ENCODE measurements at regions not wholly inside any gene's neighbourhood (a gene's known extent, or its start where the extent isn't known, plus 50 kb on each side); places are given as distances from the start of the nearest gene placed in this dataset.

DNA sequence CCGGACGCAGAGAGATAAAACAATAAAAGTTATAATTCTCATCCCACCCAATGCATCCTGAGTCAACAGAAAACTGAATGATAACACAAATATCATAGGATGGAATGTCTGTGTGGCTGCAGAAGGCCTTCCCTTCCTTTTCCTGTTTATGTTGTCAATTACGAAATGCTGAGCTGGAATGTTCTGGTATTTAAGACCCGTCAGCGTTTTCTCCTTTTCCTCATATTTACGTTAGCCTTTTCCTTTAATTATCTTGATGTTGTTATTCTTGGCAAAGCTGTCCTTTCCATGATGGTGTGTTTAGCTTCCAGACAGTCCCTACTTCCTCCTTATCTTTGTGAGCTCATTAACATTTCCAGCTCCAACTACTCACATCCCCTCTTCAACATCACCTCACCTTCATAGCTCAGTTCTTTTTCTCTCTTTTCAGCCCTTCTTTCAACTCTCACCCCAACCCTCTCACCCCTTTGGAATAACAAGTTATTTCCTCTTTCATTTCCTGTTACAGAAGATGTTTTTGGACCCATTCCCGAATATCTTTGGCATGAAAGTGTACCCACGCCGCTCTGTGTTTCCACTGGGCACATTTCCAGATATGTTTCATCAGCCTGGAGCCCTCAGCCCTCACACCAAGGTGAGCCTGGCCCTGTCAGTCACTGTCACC is 221.6 kb downstream of the NR2F1-AS1 start:
- in situ Hi-C loops (cut with MboI; ENCODE audit: low sequenced_read_pairs in 4 of 4), result no loop called here
- TF ChIP-seq, protein P1, sequence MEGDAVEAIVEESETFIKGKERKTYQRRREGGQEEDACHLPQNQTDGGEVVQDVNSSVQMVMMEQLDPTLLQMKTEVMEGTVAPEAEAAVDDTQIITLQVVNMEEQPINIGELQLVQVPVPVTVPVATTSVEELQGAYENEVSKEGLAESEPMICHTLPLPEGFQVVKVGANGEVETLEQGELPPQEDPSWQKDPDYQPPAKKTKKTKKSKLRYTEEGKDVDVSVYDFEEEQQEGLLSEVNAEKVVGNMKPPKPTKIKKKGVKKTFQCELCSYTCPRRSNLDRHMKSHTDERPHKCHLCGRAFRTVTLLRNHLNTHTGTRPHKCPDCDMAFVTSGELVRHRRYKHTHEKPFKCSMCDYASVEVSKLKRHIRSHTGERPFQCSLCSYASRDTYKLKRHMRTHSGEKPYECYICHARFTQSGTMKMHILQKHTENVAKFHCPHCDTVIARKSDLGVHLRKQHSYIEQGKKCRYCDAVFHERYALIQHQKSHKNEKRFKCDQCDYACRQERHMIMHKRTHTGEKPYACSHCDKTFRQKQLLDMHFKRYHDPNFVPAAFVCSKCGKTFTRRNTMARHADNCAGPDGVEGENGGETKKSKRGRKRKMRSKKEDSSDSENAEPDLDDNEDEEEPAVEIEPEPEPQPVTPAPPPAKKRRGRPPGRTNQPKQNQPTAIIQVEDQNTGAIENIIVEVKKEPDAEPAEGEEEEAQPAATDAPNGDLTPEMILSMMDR (IDR thresholded peaks at IDR 0.05 in 4 of 5, conservative IDR thresholded peaks at IDR 0.05 in 1 of 5), result no peak
- no peak for TF ChIP-seq POLR2A (IDR thresholded peaks at IDR 0.05)
- DNase-seq (no peak), ATAC-seq (no peak)
- H3K4me3 ChIP-seq, result no peak overlapping the region
- H3K27ac ChIP-seq, result no peak overlapping the region
- no peaks in the 10 kb centered on the region for H3K4me1 ChIP-seq
- H3K9me3 ChIP-seq, result no peaks in the 10 kb centered on the region
- H3K36me3 ChIP-seq, result no peaks in the 10 kb centered on the region
- no peaks in the 10 kb centered on the region for H3K27me3 ChIP-seq
- intact Hi-C loops (cut with DNase I; ENCODE audit: low total_unique reads), result no loop called here

DNA sequence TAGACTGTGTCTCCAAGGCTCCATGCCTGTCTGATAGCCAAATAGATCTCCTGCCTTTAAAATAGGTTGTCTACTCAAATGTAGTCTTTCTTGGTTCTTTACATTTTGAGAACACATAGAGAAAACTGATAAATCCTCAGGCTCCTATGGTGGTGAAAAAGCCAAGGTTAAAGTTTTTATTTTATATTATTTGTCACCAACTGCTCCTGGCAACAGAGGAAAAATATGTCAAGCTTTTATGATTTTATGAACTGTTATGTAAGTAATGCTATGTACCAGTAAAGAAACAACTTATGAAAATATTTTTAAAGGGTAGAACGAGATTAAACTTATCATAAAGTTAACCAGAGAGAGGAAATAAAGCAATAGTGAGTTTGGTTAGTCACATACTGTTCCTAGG is 222.8 kb downstream of the NR2F1-AS1 start:
- H3K4me3 ChIP-seq, result no peak overlapping the region
- intact Hi-C loops (cut with DNase I; ENCODE audit: low total_unique reads), result no loop called here
- H3K36me3 ChIP-seq, result no peaks in the 10 kb centered on the region
- TF ChIP-seq POLR2A (IDR thresholded peaks at IDR 0.05), result no peak
- TF ChIP-seq, protein P1 (IDR thresholded peaks at IDR 0.05 in 4 of 5, conservative IDR thresholded peaks at IDR 0.05 in 1 of 5), result no peak
- ATAC-seq (no peak), DNase-seq (no peak)
- H3K4me1 ChIP-seq, result no peaks in the 10 kb centered on the region
- H3K9me3 ChIP-seq, result no peaks in the 10 kb centered on the region
- no peaks in the 10 kb centered on the region for H3K27me3 ChIP-seq
- in situ Hi-C loops (cut with MboI; ENCODE audit: low sequenced_read_pairs in 4 of 4), result no loop called here
- no peak overlapping the region for H3K27ac ChIP-seq

DNA sequence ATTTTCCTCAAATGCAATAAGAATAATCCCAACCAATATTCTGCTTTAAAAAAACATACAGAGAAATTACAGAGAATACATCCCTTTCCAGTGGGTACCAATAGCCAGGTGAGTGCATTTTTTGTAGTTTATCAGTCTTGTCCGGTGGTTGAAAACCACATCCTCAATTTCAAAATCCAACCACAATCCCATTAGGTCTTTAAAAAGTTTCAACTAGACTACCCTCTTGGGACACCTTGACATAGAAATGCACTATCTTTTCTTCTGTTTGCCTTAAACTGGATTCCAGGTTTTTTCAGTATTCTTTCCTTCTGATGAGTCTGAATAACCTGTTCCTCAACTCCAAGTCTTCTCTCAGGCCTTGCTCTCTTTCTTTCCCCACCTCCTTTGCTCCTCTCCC is 223.3 kb downstream of the NR2F1-AS1 start:
- Histone ChIP-seq H3K4me1 (no peaks in the 10 kb centered on the region), H3K27me3 (no peaks in the 10 kb centered on the region), H3K27ac (no peak overlapping the region), H3K36me3 (no peaks in the 10 kb centered on the region), H3K4me3 (no peak overlapping the region), H3K9me3 (no peaks in the 10 kb centered on the region)
- TF ChIP-seq, protein P1 (IDR thresholded peaks at IDR 0.05 in 4 of 5, conservative IDR thresholded peaks at IDR 0.05 in 1 of 5), result no peak
- no peak for TF ChIP-seq POLR2A (IDR thresholded peaks at IDR 0.05)
- DNase-seq (no peak), ATAC-seq (no peak)
- intact Hi-C loops (cut with DNase I; ENCODE audit: low total_unique reads), result no loop called here
- in situ Hi-C loops (cut with MboI; ENCODE audit: low sequenced_read_pairs in 4 of 4), result no loop called here

DNA sequence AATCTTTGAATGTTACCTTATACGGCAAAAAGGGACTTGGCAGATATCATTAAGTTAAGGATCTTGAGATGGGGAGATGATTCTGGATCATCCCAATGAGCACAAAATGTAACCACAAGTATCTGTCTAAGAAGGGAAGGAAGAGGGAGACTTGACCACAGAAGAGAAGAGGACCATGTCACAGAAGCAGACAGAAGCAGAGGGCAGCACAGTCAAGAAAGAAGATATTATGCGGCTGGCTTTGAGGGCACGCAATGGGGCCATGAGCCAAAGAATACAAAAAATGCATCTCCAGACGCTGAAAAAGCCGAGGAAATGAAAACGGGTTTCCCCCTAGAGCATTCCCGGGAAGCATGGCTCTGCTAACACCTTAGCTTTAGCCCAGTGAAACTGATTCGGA is 225.3 kb downstream of the NR2F1-AS1 start:
- in situ Hi-C loops (cut with MboI; ENCODE audit: low sequenced_read_pairs in 4 of 4), result no loop called here
- DNase-seq, result no peak

More for the DNA sequence above, 225.3 kb downstream of the NR2F1-AS1 start:
- H3K4me1 ChIP-seq, result no peaks in the 10 kb centered on the region
- TF ChIP-seq, protein P1 (IDR thresholded peaks at IDR 0.05 in 4 of 5, conservative IDR thresholded peaks at IDR 0.05 in 1 of 5), result no peak
- no peak for TF ChIP-seq POLR2A (IDR thresholded peaks at IDR 0.05)
- no peak overlapping the region for H3K4me3 ChIP-seq
- no peaks in the 10 kb centered on the region for H3K27me3 ChIP-seq
- ATAC-seq, result no peak
- intact Hi-C loops (cut with DNase I; ENCODE audit: low total_unique reads), result no loop called here
- H3K27ac ChIP-seq, result no peak overlapping the region
- no peaks in the 10 kb centered on the region for H3K9me3 ChIP-seq
- no peaks in the 10 kb centered on the region for H3K36me3 ChIP-seq
